ENCODE measurements at regions not wholly inside any gene's neighbourhood (a gene's known extent, or its start where the extent isn't known, plus 50 kb on each side); places are given as distances from the start of the nearest gene placed in this dataset.

DNA sequence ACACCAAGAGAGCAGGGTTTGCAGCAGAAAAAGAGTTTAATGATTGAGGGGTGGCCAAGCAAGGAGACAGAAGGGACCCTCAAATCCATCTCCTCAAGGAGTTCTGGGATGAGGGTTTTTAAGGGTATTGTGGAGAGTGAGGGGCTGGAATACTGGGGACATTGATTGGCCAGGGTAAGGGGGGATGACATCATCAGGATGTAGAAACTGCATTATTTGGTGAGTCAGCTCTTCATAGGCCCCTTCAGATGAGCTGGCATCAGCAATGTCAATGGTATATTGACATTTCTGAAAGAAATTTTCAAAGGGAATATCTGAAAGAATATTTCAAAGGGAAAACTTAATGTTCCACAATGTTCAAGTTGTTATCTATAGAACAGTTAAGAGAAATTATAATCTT is 168.1 kb upstream of the SNX7 start:
- TF ChIP-seq EP300 (IDR thresholded peaks at IDR 0.05) = no peak
- TF ChIP-seq POLR2A (IDR thresholded peaks at IDR 0.05) = no peak
- TF ChIP-seq, protein P1, sequence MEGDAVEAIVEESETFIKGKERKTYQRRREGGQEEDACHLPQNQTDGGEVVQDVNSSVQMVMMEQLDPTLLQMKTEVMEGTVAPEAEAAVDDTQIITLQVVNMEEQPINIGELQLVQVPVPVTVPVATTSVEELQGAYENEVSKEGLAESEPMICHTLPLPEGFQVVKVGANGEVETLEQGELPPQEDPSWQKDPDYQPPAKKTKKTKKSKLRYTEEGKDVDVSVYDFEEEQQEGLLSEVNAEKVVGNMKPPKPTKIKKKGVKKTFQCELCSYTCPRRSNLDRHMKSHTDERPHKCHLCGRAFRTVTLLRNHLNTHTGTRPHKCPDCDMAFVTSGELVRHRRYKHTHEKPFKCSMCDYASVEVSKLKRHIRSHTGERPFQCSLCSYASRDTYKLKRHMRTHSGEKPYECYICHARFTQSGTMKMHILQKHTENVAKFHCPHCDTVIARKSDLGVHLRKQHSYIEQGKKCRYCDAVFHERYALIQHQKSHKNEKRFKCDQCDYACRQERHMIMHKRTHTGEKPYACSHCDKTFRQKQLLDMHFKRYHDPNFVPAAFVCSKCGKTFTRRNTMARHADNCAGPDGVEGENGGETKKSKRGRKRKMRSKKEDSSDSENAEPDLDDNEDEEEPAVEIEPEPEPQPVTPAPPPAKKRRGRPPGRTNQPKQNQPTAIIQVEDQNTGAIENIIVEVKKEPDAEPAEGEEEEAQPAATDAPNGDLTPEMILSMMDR (IDR thresholded peaks at IDR 0.05) = no peak
- no peak for TF ChIP-seq POLR2AphosphoS5 (IDR thresholded peaks at IDR 0.05)
- ATAC-seq = no peak

DNA sequence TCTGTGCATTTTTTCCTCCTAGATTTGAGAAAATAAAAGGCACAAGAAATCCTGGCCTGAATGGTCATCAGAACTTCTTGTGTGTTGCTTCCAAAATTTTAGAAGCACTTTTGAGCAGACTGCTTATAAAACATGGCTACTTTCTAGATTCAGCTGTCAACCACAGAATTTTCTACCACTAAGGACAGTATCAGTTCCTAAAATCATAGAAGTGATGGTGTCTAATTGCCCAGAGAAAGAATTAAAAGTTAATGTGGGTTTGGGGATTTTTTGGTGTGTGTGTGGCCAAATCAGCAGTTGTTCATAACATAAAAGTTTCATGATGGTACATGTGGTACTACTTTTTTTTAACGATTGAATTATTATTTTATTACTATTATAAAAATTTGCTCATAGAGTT is 171.4 kb upstream of the SNX7 start:
- WGBS, 2 donors (ENCODE audit: low coverage in 1 of 2) = 89 to 100% methylated on average over 1 of the region's 1 CpG

More for the DNA sequence above, 168.1 kb upstream of the SNX7 start:
- Histone ChIP-seq H3K4me1 (no peaks in the 10 kb centered on the region), H3K9me3 (no peaks in the 10 kb centered on the region), H3K4me3 (no peak overlapping the region), H3K36me3 (no peaks in the 10 kb centered on the region), H3K27ac (no peak overlapping the region), H3K27me3 (no peaks in the 10 kb centered on the region)

DNA sequence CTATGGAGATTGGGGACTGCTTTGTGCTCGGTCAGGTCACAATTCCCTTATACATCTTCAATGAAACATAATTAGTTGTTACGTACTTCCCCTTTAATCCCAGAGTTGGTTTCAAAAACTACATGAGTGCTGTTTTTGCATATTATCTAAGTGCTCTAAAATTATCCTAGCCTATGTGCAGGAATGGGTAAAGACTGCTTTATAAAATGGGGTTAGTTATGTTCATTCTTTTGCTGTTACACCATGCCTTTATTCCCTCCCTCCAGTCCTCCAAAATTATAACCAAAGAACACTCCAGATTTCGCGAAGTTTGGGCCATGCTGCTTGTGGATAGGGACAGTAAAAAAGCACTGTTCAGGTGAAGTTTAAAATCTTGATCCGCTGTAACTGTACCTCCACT is 173.9 kb upstream of the SNX7 start:
- no peak for ATAC-seq
- H3K27me3 ChIP-seq = no peaks in the 10 kb centered on the region
- H3K27ac ChIP-seq = no peak overlapping the region
- H3K36me3 ChIP-seq = no peaks in the 10 kb centered on the region
- no peaks in the 10 kb centered on the region for H3K9me3 ChIP-seq
- H3K4me1 ChIP-seq = no peaks in the 10 kb centered on the region
- WGBS, 2 donors (ENCODE audit: low coverage in 1 of 2) = 82 to 84% methylated on average over 4 to 5 of the region's 5 CpGs
- no peak overlapping the region for H3K4me3 ChIP-seq
- TF ChIP-seq, protein P1 (IDR thresholded peaks at IDR 0.05) = no peak
- TF ChIP-seq EP300 (IDR thresholded peaks at IDR 0.05) (no peak), POLR2AphosphoS5 (IDR thresholded peaks at IDR 0.05) (no peak), POLR2A (IDR thresholded peaks at IDR 0.05) (no peak)

More for the DNA sequence above, 171.4 kb upstream of the SNX7 start:
- Histone ChIP-seq H3K9me3 (no peaks in the 10 kb centered on the region), H3K4me1 (no peaks in the 10 kb centered on the region), H3K4me3 (no peak overlapping the region), H3K27me3 (no peaks in the 10 kb centered on the region), H3K36me3 (no peaks in the 10 kb centered on the region), H3K27ac (no peak overlapping the region)
- no peak for ATAC-seq
- TF ChIP-seq POLR2A (IDR thresholded peaks at IDR 0.05) = no peak
- TF ChIP-seq, protein P1 (IDR thresholded peaks at IDR 0.05) = no peak
- TF ChIP-seq EP300 (IDR thresholded peaks at IDR 0.05) = no peak
- no peak for TF ChIP-seq POLR2AphosphoS5 (IDR thresholded peaks at IDR 0.05)

DNA sequence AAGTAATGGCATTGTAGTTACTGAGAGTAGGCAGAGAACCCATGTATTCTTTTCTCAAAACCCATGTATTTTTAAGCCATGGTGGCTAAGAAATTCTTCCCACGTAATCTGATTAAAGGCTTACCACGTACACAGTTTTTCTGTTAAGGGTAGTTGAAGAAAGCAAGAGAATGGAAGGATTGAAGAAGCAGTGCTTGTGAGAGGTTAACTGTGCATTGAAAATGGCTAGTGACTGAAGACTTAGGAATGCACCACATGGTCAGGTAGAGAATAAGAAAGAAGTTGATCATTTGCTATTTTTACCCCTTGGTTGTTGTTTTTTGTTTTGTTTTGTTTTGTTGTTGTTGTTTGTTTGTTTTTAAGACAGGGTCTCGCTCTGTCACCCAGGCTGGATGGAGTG is 178.9 kb upstream of the SNX7 start:
- no peaks in the 10 kb centered on the region for H3K9me3 ChIP-seq
- TF ChIP-seq EP300 (IDR thresholded peaks at IDR 0.05) (no peak), POLR2AphosphoS5 (IDR thresholded peaks at IDR 0.05) (no peak), POLR2A (IDR thresholded peaks at IDR 0.05) (no peak)
- TF ChIP-seq, protein P1 (IDR thresholded peaks at IDR 0.05) = no peak
- ATAC-seq = no peak

DNA sequence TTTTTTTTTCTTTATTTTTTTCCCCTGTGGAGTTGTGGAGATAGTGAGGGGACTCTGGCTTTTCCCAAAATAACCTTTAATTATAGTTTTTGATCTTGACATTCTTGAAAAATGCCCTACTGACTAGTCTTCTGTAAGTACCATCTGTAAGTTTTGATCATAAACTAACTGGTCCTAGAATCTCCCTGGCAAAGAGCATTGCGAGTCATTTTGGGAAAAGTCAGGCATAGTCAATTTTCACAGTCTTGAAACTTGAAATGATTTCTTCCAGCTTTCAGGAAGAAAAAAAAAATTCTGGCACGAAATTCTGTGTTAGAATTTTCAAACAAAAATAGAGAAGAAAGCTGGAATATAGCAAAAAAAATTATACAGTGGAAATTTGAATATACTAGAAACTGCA is 181.2 kb upstream of the SNX7 start:
- no peaks in the 10 kb centered on the region for H3K27me3 ChIP-seq
- TF ChIP-seq POLR2AphosphoS5 (IDR thresholded peaks at IDR 0.05) = no peak
- TF ChIP-seq POLR2A (IDR thresholded peaks at IDR 0.05) = no peak
- no peak for TF ChIP-seq EP300 (IDR thresholded peaks at IDR 0.05)
- TF ChIP-seq, protein P1 (IDR thresholded peaks at IDR 0.05) = no peak
- no peaks in the 10 kb centered on the region for H3K9me3 ChIP-seq
- 33 to 71% methylated on average over 2 of the region's 2 CpGs for WGBS, 2 donors (ENCODE audit: low coverage in 1 of 2)
- H3K4me1 ChIP-seq = no peaks in the 10 kb centered on the region
- no peak overlapping the region for H3K4me3 ChIP-seq
- ATAC-seq = no peak
- H3K36me3 ChIP-seq = no peaks in the 10 kb centered on the region
- H3K27ac ChIP-seq = no peak overlapping the region

More for the DNA sequence above, 178.9 kb upstream of the SNX7 start:
- Histone ChIP-seq H3K27me3 (no peaks in the 10 kb centered on the region), H3K4me3 (no peak overlapping the region), H3K4me1 (no peaks in the 10 kb centered on the region), H3K27ac (no peak overlapping the region), H3K36me3 (no peaks in the 10 kb centered on the region)
- 88 to 92% methylated on average over 2 to 3 of the region's 3 CpGs for WGBS, 2 donors (ENCODE audit: low coverage in 1 of 2)
